GM10266 (cell line): ENCODE measurements at regions not wholly inside any gene's neighbourhood (a gene's known extent, or its start where the extent isn't known, plus 50 kb on each side); places are given as distances from the start of the nearest gene placed in this dataset.

ENCODE experiments used
- DNase-seq: peaks from one replicate; pipeline ENCODE4 v3.0.0; 2012; ENCODE audit errors: extremely low spot score
- CTCF ChIP-seq: IDR thresholded peaks from 2 replicates; pipeline ENCODE4 v1.5.1; 2012; ENCODE audit warnings: mild to moderate bottlenecking, low read depth; ENCODE audit not compliant: control insufficient read depth, insufficient read depth; ENCODE audit errors: missing control alignments

- DNase-seq = no peak
- no peak for TF ChIP-seq CTCF
Measured at GRCh38 chr10:105952153-105952552, 1212.4 kb downstream of the SORCS1 start.

- peak; percentile 17 for DNase-seq
- peak; percentile 77 for TF ChIP-seq CTCF
Measured at GRCh38 chr10:105950410-105950809, 1214.1 kb downstream of the SORCS1 start.

GRCh38 chr10:105949721-105950120 lies 1214.8 kb downstream of the SORCS1 start:
- no peak for DNase-seq
- TF ChIP-seq CTCF = no peak

- no peak for TF ChIP-seq CTCF
Measured at GRCh38 chr10:105925045-105925785, 1239.3 kb downstream of the SORCS1 start.

GRCh38 chr10:105921348-105921747 lies 1243.2 kb downstream of the SORCS1 start:
- no peak for TF ChIP-seq CTCF

More at GRCh38 chr10:105925045-105925785, 1239.3 kb downstream of the SORCS1 start:
- DNase-seq = no peak

GRCh38 chr10:105914432-105914831 lies 1250.1 kb downstream of the SORCS1 start:
- DNase-seq = no peak
- no peak for TF ChIP-seq CTCF

More at GRCh38 chr10:105921348-105921747, 1243.2 kb downstream of the SORCS1 start:
- no peak for DNase-seq

- no peak for TF ChIP-seq CTCF
Measured at GRCh38 chr10:105908701-105909100, 1255.8 kb downstream of the SORCS1 start.

More at GRCh38 chr10:105908701-105909100, 1255.8 kb downstream of the SORCS1 start:
- DNase-seq = no peak
